ENCODE measurements at regions not wholly inside any gene's neighbourhood (a gene's known extent, or its start where the extent isn't known, plus 50 kb on each side); places are given as distances from the start of the nearest gene placed in this dataset.

DNA sequence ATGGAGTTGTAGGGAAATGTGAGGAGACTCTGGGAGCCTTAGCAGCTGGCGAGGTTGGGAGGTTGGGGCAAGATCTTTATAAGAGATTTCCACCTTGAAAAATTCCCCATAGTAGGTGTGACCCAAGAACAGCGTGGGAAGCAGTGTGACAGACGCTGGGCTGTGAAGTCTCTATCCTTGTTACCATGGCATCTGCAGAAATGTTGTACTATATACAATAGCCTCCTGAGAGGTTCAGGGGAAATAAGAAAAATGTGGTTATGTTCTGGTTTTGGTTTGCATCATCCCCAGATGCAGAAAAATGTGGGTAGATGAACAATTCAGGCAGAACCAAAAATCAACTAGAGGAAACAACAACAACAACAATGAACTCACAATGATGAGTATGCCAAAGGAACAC is 498.6 kb downstream of the SH2D4B start:
- H3K4me3 ChIP-seq: no peak overlapping the region
- POLR2A ChIA-PET (ENCODE audit: unreplicated experiment): no interaction called here
- DNase-seq: no peak
- CTCF ChIA-PET: no interaction called here
- H3K79me2 ChIP-seq (ENCODE audit: low read depth): no peaks in the 10 kb centered on the region
- H4K20me1 ChIP-seq (ENCODE audit: insufficient read depth): no peaks in the 10 kb centered on the region
- no peaks in the 10 kb centered on the region for H3F3A ChIP-seq (ENCODE audit: insufficient read depth, low read depth)
- H2AFZ ChIP-seq: no peak overlapping the region
- H3K27me3 ChIP-seq (ENCODE audit: insufficient read depth, low read depth): no peaks in the 10 kb centered on the region
- no peak overlapping the region for H3K27ac ChIP-seq
- intact Hi-C loops (cut with micrococcal nuclease; ENCODE audit: unreplicated experiment): no loop called here
- H3K9me2 ChIP-seq (ENCODE audit: insufficient read depth): no peaks in the 10 kb centered on the region; the same call in 1 of the 2 replicates
- H3K4me1 ChIP-seq (replicated peaks; ENCODE audit: insufficient read depth): no peaks in the 10 kb centered on the region
- H3K4me2 ChIP-seq: no peak overlapping the region
- TF ChIP-seq, protein P1, sequence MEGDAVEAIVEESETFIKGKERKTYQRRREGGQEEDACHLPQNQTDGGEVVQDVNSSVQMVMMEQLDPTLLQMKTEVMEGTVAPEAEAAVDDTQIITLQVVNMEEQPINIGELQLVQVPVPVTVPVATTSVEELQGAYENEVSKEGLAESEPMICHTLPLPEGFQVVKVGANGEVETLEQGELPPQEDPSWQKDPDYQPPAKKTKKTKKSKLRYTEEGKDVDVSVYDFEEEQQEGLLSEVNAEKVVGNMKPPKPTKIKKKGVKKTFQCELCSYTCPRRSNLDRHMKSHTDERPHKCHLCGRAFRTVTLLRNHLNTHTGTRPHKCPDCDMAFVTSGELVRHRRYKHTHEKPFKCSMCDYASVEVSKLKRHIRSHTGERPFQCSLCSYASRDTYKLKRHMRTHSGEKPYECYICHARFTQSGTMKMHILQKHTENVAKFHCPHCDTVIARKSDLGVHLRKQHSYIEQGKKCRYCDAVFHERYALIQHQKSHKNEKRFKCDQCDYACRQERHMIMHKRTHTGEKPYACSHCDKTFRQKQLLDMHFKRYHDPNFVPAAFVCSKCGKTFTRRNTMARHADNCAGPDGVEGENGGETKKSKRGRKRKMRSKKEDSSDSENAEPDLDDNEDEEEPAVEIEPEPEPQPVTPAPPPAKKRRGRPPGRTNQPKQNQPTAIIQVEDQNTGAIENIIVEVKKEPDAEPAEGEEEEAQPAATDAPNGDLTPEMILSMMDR (conservative IDR thresholded peaks at IDR 0.05): no peak
- no peak for TF ChIP-seq EZH2 (IDR thresholded peaks at IDR 0.05; ENCODE audit: low read depth)
- no TSS peak for BruUV-seq (replicated peaks)
- H3K9me3 ChIP-seq (ENCODE audit: insufficient read depth, low read depth): no peaks in the 10 kb centered on the region; the same call in 1 of the 2 replicates
- no peaks in the 10 kb centered on the region for H3K36me3 ChIP-seq (ENCODE audit: low read depth)

DNA sequence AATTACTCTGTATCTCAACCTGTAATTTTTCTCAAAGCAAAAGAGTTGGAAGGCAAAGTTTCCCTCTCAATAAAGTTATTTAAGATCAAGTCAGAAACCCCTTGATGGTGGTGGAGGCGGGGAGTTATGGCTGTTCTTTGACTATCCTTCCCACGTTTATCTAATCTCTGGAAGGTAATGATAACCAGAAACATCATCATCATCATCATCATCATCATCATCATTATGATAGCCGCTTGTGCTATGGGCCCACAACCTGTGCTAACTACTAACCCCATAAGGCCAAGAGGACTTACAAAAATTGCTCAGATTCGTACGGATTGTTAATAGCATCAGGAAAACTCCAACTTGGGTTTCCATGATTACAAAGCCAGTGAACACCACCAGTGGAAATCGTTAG is 502.3 kb downstream of the SH2D4B start:
- Histone ChIP-seq H3K4me2 (no peak overlapping the region), H3K4me1 (replicated peaks; ENCODE audit: insufficient read depth) (no peaks in the 10 kb centered on the region), H3K27me3 (ENCODE audit: insufficient read depth, low read depth) (no peaks in the 10 kb centered on the region), H3K79me2 (ENCODE audit: low read depth) (no peaks in the 10 kb centered on the region), H4K20me1 (ENCODE audit: insufficient read depth) (no peaks in the 10 kb centered on the region), H3K36me3 (ENCODE audit: low read depth) (no peaks in the 10 kb centered on the region), H3K9me2 (ENCODE audit: insufficient read depth) (no peaks in the 10 kb centered on the region; the same call in 1 of the 2 replicates), H3K9me3 (ENCODE audit: insufficient read depth, low read depth) (no peaks in the 10 kb centered on the region; the same call in 1 of the 2 replicates), H3F3A (ENCODE audit: insufficient read depth, low read depth) (no peaks in the 10 kb centered on the region), H2AFZ (no peak overlapping the region), H3K27ac (no peak overlapping the region), H3K4me3 (no peak overlapping the region)
- ChIA-PET CTCF (no interaction called here), POLR2A (ENCODE audit: unreplicated experiment) (no interaction called here)
- TF ChIP-seq, protein P1 (conservative IDR thresholded peaks at IDR 0.05): no peak
- TF ChIP-seq EZH2 (IDR thresholded peaks at IDR 0.05; ENCODE audit: low read depth): no peak
- no TSS peak for BruUV-seq (replicated peaks)
- intact Hi-C loops (cut with micrococcal nuclease; ENCODE audit: unreplicated experiment): no loop called here
- no peak for DNase-seq

DNA sequence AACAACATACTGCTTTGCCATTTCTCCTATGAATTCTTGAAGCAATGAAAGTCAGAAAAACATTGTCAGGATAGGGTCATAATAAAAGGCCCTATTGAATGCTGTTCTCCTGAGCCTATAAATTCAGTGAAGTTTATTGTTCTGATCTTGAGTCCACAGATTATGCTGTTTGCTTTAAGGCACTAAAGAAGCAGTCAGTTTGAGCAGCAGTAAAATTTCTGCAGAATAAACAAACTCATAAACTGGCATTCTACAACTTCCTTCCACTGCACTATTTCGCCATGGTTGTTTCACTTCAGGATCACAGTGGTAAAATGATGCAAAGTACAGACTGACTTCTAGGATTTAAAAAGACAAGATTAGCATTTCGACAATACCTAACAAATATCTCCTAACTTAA is 503.2 kb downstream of the SH2D4B start:
- no peak for DNase-seq
- CTCF ChIA-PET: no interaction called here

More for the DNA sequence above, 503.2 kb downstream of the SH2D4B start:
- intact Hi-C loops (cut with micrococcal nuclease; ENCODE audit: unreplicated experiment): no loop called here
- Histone ChIP-seq H3K27ac (no peak overlapping the region), H3K9me2 (ENCODE audit: insufficient read depth) (no peaks in the 10 kb centered on the region; the same call in 1 of the 2 replicates), H2AFZ (no peak overlapping the region), H3K4me1 (replicated peaks; ENCODE audit: insufficient read depth) (no peaks in the 10 kb centered on the region), H3K27me3 (ENCODE audit: insufficient read depth, low read depth) (no peaks in the 10 kb centered on the region), H3K9me3 (ENCODE audit: insufficient read depth, low read depth) (no peaks in the 10 kb centered on the region; the same call in 1 of the 2 replicates), H4K20me1 (ENCODE audit: insufficient read depth) (no peaks in the 10 kb centered on the region), H3K36me3 (ENCODE audit: low read depth) (no peaks in the 10 kb centered on the region), H3F3A (ENCODE audit: insufficient read depth, low read depth) (no peaks in the 10 kb centered on the region), H3K4me2 (no peak overlapping the region), H3K79me2 (ENCODE audit: low read depth) (no peaks in the 10 kb centered on the region), H3K4me3 (no peak overlapping the region)
- no peak for TF ChIP-seq EZH2 (IDR thresholded peaks at IDR 0.05; ENCODE audit: low read depth)
- TF ChIP-seq, protein P1 (conservative IDR thresholded peaks at IDR 0.05): no peak
- POLR2A ChIA-PET (ENCODE audit: unreplicated experiment): no interaction called here
- BruUV-seq (replicated peaks): no TSS peak
